Sigmoid colon (tissue), 4 donors: ENCODE measurements at regions not wholly inside any gene's neighbourhood (a gene's known extent, or its start where the extent isn't known, plus 50 kb on each side); places are given as distances from the start of the nearest gene placed in this dataset.

Source experiments
- EP300 ChIP-seq, 4 donors: sonication (generic); formaldehyde crosslinking; IDR thresholded peaks; one replicate each; pipeline ENCODE4 v1.6.1; 2017; ENCODE audit warnings: antibody characterized with exemption in 4 of 4
- POLR2A ChIP-seq, 2 donors: fragments of 450-650 bp; IDR thresholded peaks; one replicate each; pipeline ENCODE4 v1.6.1; 2016; ENCODE audit warnings: antibody characterized with exemption in 2 of 2, mild to moderate bottlenecking in 2 of 2, moderate library complexity in 2 of 2
- POLR2AphosphoS5 ChIP-seq, 4 donors: sonication (generic); formaldehyde crosslinking; IDR thresholded peaks; one replicate each; pipeline ENCODE4 v1.6.1; 2017; ENCODE audit warnings: antibody characterized with exemption in 4 of 4
- TF ChIP-seq, protein P1 (sequence below), 4 experiments: fragments of 450-650 bp in 3 of 4; fragments of 200-600 bp in 1 of 4; IDR thresholded peaks; one replicate each; pipeline ENCODE4 v1.5.1; 2016 to 2019; ENCODE audit warnings: antibody characterized with exemption in 4 of 4, mild to moderate bottlenecking in 3 of 4, moderate library complexity in 2 of 4

DNA sequence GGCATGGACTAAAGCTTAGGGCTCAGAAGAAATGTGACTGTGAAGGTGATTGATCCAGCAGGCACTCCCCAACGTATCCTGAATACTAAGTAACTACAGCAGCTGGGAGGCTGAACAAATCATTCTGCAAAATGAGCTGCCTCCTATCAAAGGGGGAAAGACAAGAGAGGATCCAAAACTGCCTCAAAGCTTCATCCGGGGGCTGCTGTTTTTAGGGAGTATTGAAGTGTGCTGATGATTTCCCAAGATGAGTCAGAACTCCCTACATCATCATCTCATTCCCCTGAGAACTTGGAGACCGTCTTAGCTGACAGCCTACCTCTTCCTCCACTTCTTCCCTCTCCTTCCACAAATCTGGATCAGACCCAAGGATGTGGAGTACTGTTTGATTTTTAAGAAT lies 108.4 kb upstream of the GRAMD1B start:
- TF ChIP-seq, protein P1, sequence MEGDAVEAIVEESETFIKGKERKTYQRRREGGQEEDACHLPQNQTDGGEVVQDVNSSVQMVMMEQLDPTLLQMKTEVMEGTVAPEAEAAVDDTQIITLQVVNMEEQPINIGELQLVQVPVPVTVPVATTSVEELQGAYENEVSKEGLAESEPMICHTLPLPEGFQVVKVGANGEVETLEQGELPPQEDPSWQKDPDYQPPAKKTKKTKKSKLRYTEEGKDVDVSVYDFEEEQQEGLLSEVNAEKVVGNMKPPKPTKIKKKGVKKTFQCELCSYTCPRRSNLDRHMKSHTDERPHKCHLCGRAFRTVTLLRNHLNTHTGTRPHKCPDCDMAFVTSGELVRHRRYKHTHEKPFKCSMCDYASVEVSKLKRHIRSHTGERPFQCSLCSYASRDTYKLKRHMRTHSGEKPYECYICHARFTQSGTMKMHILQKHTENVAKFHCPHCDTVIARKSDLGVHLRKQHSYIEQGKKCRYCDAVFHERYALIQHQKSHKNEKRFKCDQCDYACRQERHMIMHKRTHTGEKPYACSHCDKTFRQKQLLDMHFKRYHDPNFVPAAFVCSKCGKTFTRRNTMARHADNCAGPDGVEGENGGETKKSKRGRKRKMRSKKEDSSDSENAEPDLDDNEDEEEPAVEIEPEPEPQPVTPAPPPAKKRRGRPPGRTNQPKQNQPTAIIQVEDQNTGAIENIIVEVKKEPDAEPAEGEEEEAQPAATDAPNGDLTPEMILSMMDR (IDR thresholded peaks at IDR 0.05) = no peak
- no peak for TF ChIP-seq EP300 (IDR thresholded peaks at IDR 0.05)
- no peak for TF ChIP-seq POLR2A (IDR thresholded peaks at IDR 0.05)
- TF ChIP-seq POLR2AphosphoS5 (IDR thresholded peaks at IDR 0.05) = no peak
